GM19467 (cell line): ENCODE measurements at regions not wholly inside any gene's neighbourhood (a gene's known extent, or its start where the extent isn't known, plus 50 kb on each side); places are given as distances from the start of the nearest gene placed in this dataset.

ENCODE experiments used
- ATAC-seq: cut with Tn5 transposase; IDR thresholded peaks from one replicate; pipeline ENCODE4 v1.9.1; 2021; ENCODE audit warnings: mild to moderate bottlenecking, moderate library complexity; ENCODE audit not compliant: unreplicated experiment

- ATAC-seq = no peak
Observed at GRCh38 chr13:104782741-104783140, 1716.5 kb upstream of the SLC10A2 start.

GRCh38 chr13:104779311-104779993 is 1713.2 kb upstream of the SLC10A2 start:
- no peak for ATAC-seq

- ATAC-seq = no peak
Observed at GRCh38 chr13:104773775-104774174, 1707.6 kb upstream of the SLC10A2 start.

- no peak for ATAC-seq
Observed at GRCh38 chr13:104769545-104769944, 1703.3 kb upstream of the SLC10A2 start.

GRCh38 chr13:104766319-104766718 is 1700.1 kb upstream of the SLC10A2 start:
- ATAC-seq = no peak

GRCh38 chr13:104764600-104764999 is 1698.4 kb upstream of the SLC10A2 start:
- ATAC-seq = no peak

- ATAC-seq = no peak
Observed at GRCh38 chr13:104759069-104759468, 1692.9 kb upstream of the SLC10A2 start.

- ATAC-seq = no peak
Observed at GRCh38 chr13:104757712-104758111, 1691.5 kb upstream of the SLC10A2 start.

- ATAC-seq = no peak
Observed at GRCh38 chr13:104750377-104750776, 1684.2 kb upstream of the SLC10A2 start.

- no peak for ATAC-seq
Observed at GRCh38 chr13:104740641-104741222, 1674.5 kb upstream of the SLC10A2 start.

- no peak for ATAC-seq
Observed at GRCh38 chr13:104737713-104738112, 1671.5 kb upstream of the SLC10A2 start.

GRCh38 chr13:104733427-104733826 is 1667.2 kb upstream of the SLC10A2 start:
- no peak for ATAC-seq

- ATAC-seq = no peak
Observed at GRCh38 chr13:104715111-104715510, 1648.9 kb upstream of the SLC10A2 start.

- ATAC-seq = no peak
Observed at GRCh38 chr13:104705031-104705750, 1639.0 kb upstream of the SLC10A2 start.

GRCh38 chr13:104701591-104701990 is 1635.4 kb upstream of the SLC10A2 start:
- ATAC-seq = no peak

- ATAC-seq = no peak
Observed at GRCh38 chr13:104694397-104694796, 1628.2 kb upstream of the SLC10A2 start.

- no peak for ATAC-seq
Observed at GRCh38 chr13:104693126-104693525, 1626.9 kb upstream of the SLC10A2 start.

- ATAC-seq = no peak
Observed at GRCh38 chr13:104691767-104692467, 1625.7 kb upstream of the SLC10A2 start.

GRCh38 chr13:104686484-104686883 is 1620.3 kb upstream of the SLC10A2 start:
- ATAC-seq = no peak

GRCh38 chr13:104683789-104684188 is 1617.6 kb upstream of the SLC10A2 start:
- ATAC-seq = no peak

- ATAC-seq = no peak
Observed at GRCh38 chr13:104678161-104678560, 1611.9 kb upstream of the SLC10A2 start.

GRCh38 chr13:104671901-104672300 is 1605.7 kb upstream of the SLC10A2 start:
- no peak for ATAC-seq
